Suprapubic skin (tissue), 3 donors: ENCODE measurements at regions not wholly inside any gene's neighbourhood (a gene's known extent, or its start where the extent isn't known, plus 50 kb on each side); places are given as distances from the start of the nearest gene placed in this dataset.

Experiments
- EP300 ChIP-seq: sonication (generic); formaldehyde crosslinking; IDR thresholded peaks from one replicate; pipeline ENCODE4 v1.6.1; 2017; ENCODE audit warnings: antibody characterized with exemption
- POLR2A ChIP-seq, 2 donors: fragments of 450-650 bp; IDR thresholded peaks; one replicate each; pipeline ENCODE4 v1.6.1; 2017; ENCODE audit warnings: antibody characterized with exemption in 2 of 2, mild to moderate bottlenecking in 2 of 2, moderate library complexity in 2 of 2
- TF ChIP-seq, protein P1 (sequence below), 2 donors: fragments of 200-600 bp in 1 of 2; fragments of 450-650 bp in 1 of 2; sonication (generic) in 1 of 2; IDR thresholded peaks; one replicate each; pipeline ENCODE4 v1.5.1; 2016 to 2019; ENCODE audit warnings: antibody characterized with exemption in 2 of 2, mild to moderate bottlenecking in 1 of 2, moderate library complexity in 1 of 2

DNA sequence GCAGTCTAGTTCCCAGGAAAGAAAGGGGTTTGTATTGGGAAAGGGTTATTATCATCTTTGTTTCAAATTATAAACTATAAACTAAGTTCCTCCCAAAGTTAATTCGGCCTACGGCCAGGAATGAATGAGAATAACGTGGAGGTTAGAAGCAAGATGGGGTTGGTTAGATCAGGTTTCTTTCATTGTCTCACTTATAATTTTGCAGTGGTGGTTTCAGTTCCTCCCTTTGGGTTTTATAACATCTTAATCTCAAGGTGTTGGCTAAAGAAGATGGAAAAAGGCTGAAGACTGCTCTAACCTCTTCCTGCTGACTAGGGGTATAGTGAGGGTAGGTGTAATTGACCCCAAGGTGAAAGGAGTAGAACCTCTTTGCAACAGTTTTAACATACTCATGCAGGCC, 1050.7 kb downstream of the OTOL1 start:
- TF ChIP-seq EP300 (no peak), POLR2A (IDR thresholded peaks at IDR 0.05) (no peak)
- TF ChIP-seq, protein P1, sequence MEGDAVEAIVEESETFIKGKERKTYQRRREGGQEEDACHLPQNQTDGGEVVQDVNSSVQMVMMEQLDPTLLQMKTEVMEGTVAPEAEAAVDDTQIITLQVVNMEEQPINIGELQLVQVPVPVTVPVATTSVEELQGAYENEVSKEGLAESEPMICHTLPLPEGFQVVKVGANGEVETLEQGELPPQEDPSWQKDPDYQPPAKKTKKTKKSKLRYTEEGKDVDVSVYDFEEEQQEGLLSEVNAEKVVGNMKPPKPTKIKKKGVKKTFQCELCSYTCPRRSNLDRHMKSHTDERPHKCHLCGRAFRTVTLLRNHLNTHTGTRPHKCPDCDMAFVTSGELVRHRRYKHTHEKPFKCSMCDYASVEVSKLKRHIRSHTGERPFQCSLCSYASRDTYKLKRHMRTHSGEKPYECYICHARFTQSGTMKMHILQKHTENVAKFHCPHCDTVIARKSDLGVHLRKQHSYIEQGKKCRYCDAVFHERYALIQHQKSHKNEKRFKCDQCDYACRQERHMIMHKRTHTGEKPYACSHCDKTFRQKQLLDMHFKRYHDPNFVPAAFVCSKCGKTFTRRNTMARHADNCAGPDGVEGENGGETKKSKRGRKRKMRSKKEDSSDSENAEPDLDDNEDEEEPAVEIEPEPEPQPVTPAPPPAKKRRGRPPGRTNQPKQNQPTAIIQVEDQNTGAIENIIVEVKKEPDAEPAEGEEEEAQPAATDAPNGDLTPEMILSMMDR (IDR thresholded peaks at IDR 0.05) = no peak
